Erythroblast (primary cell): ENCODE measurements at regions not wholly inside any gene's neighbourhood (a gene's known extent, or its start where the extent isn't known, plus 50 kb on each side); places are given as distances from the start of the nearest gene placed in this dataset.

Experiments used
- GATA1 ChIP-seq: IDR thresholded peaks from 2 replicates; pipeline ENCODE4 v1.6.1; 2011; ENCODE audit warnings: low read depth, mild to moderate bottlenecking, control low read depth, low read length, moderate library complexity
- POLR2A ChIP-seq: IDR thresholded peaks from 2 replicates; pipeline ENCODE4 v1.6.1; 2011; ENCODE audit warnings: mild to moderate bottlenecking, low read length

DNA sequence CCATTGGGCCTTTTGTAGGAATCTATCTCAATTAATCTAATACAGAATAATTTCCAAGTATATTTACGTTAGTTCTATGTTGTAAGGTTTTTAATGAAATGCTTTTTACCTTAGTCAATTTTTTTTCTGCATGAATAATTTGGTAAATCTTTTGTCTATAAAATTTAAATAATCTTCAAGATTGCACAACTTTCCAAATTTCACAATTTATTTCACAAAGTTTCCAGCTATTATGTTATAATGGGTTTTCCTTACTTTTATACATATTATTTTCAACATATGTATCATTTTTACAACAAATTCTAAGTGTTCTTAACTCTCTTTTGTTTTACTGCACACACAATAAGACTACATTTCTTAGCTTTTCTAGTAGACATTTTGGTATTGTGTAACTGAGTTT, 470.7 kb downstream of the ETV1 start:
- TF ChIP-seq POLR2A (no peak), GATA1 (no peak)
